ENCODE measurements at regions not wholly inside any gene's neighbourhood (a gene's known extent, or its start where the extent isn't known, plus 50 kb on each side); places are given as distances from the start of the nearest gene placed in this dataset.

DNA sequence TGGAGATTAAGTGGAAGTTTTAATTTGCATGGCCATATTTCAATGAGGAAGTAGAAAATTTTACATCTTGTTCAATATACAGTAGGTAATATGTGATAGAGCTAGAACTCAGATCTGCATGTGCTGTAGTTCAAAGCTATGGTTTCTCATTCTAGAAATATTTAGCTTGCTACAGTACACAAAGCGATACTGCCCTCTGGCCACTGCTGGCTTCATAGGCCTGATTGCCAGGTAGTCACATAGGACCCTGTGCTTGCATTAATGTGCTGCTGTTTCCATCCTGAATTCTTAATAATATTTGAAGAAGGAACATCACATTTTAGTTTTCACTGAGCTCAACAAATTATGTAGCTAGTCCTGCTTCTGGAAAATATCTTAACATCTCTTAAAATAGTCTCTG lies 87.0 kb downstream of the PLSCR2 start:
- no peak overlapping the region for H2AK5ac ChIP-seq (ENCODE audit: low read length)
- no peaks in the 10 kb centered on the region for H3K79me2 ChIP-seq (ENCODE audit: control insufficient read depth, insufficient read depth, low read length, poor library complexity)
- H3K4me2 ChIP-seq (ENCODE audit: low read length), result no peak overlapping the region
- H2BK5ac ChIP-seq (ENCODE audit: low read depth, low read length, poor library complexity), result no peak overlapping the region
- no peaks in the 10 kb centered on the region for H3K4me1 ChIP-seq (ENCODE audit: control insufficient read depth in 1 of 2, insufficient read depth in 2 of 2, low read length in 2 of 2)
- no peaks in the 10 kb centered on the region for H3K9me3 ChIP-seq (ENCODE audit: insufficient read depth, low read depth, low read length)
- H3K27ac ChIP-seq (ENCODE audit: low read depth, low read length), result no peak overlapping the region
- H3K18ac ChIP-seq (ENCODE audit: low read length), result no peak overlapping the region
- no peak overlapping the region for H2BK120ac ChIP-seq (ENCODE audit: insufficient read depth, low read length, poor library complexity)
- H3K79me1 ChIP-seq (ENCODE audit: low read length), result no peaks in the 10 kb centered on the region
- H2AFZ ChIP-seq (ENCODE audit: insufficient read depth, low read length, poor library complexity), result no peak overlapping the region
- peak in 1 of 2 donors; percentile 33 for DNase-seq
- H3K36me3 ChIP-seq (ENCODE audit: control insufficient read depth in 1 of 2, insufficient read depth in 2 of 2, low read length in 2 of 2), result no peaks in the 10 kb centered on the region
- H4K12ac ChIP-seq (ENCODE audit: low read depth, low read length), result no peak overlapping the region
- no peaks in the 10 kb centered on the region for H3K27me3 ChIP-seq (ENCODE audit: insufficient read depth, low read length)
- no peak overlapping the region for H2BK12ac ChIP-seq (ENCODE audit: low read length)
- no peak overlapping the region for H3K4me3 ChIP-seq (ENCODE audit: low read depth, low read length)
- H3K14ac ChIP-seq (ENCODE audit: low read length), result no peak overlapping the region
- H3K4ac ChIP-seq (ENCODE audit: low read depth, low read length), result no peak overlapping the region
- no CpG with 5 or more reads among the region's 1 CpG for WGBS (ENCODE audit: extremely low coverage, insufficient coverage, insufficient read length)
- no peak overlapping the region for H4K8ac ChIP-seq (ENCODE audit: low read depth, low read length)
- no peak overlapping the region for H4K91ac ChIP-seq (ENCODE audit: low read depth, low read length)
- no peak overlapping the region for H3K23ac ChIP-seq (ENCODE audit: low read length)
- H3K9ac ChIP-seq (ENCODE audit: low read length), result no peak overlapping the region

DNA sequence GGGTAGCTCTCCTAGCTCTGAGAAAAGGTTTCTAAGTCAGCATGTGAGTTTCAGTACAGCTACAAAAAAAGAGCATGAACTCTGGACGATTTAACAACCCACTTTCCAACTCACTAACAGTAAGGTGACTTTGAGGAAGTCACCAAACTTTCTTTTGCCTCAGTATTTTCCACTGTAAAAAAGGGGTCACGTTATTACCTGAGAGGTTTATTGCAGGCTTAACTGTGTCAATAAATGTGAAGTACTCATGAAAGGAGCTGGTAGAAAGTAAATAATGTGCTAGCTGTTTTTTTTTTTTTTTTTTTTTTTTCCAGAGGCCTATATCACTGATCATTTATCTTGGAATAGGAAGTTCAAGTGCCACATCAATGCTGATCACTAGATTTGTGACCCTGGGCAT lies 89.3 kb downstream of the PLSCR2 start:
- no peak for DNase-seq
- Histone ChIP-seq H3K9ac (ENCODE audit: low read length) (no peak overlapping the region), H4K91ac (ENCODE audit: low read depth, low read length) (no peak overlapping the region), H2AFZ (ENCODE audit: insufficient read depth, low read length, poor library complexity) (no peak overlapping the region), H3K79me2 (ENCODE audit: control insufficient read depth, insufficient read depth, low read length, poor library complexity) (no peaks in the 10 kb centered on the region), H3K4me1 (ENCODE audit: control insufficient read depth in 1 of 2, insufficient read depth in 2 of 2, low read length in 2 of 2) (no peaks in the 10 kb centered on the region), H3K27me3 (ENCODE audit: insufficient read depth, low read length) (no peaks in the 10 kb centered on the region), H3K36me3 (ENCODE audit: control insufficient read depth in 1 of 2, insufficient read depth in 2 of 2, low read length in 2 of 2) (no peaks in the 10 kb centered on the region), H3K4me3 (ENCODE audit: low read depth, low read length) (no peak overlapping the region), H2BK120ac (ENCODE audit: insufficient read depth, low read length, poor library complexity) (no peak overlapping the region), H2AK5ac (ENCODE audit: low read length) (no peak overlapping the region), H2BK12ac (ENCODE audit: low read length) (no peak overlapping the region), H4K12ac (ENCODE audit: low read depth, low read length) (no peak overlapping the region), H3K18ac (ENCODE audit: low read length) (no peak overlapping the region), H3K23ac (ENCODE audit: low read length) (no peak overlapping the region), H3K14ac (ENCODE audit: low read length) (no peak overlapping the region), H2BK5ac (ENCODE audit: low read depth, low read length, poor library complexity) (no peak overlapping the region), H3K4ac (ENCODE audit: low read depth, low read length) (no peak overlapping the region), H3K27ac (ENCODE audit: low read depth, low read length) (no peak overlapping the region), H3K4me2 (ENCODE audit: low read length) (no peak overlapping the region), H3K79me1 (ENCODE audit: low read length) (no peaks in the 10 kb centered on the region), H4K8ac (ENCODE audit: low read depth, low read length) (no peak overlapping the region), H3K9me3 (ENCODE audit: insufficient read depth, low read depth, low read length) (no peaks in the 10 kb centered on the region)
- no CpG with 5 or more reads among the region's 2 CpGs for WGBS (ENCODE audit: extremely low coverage, insufficient coverage, insufficient read length)

DNA sequence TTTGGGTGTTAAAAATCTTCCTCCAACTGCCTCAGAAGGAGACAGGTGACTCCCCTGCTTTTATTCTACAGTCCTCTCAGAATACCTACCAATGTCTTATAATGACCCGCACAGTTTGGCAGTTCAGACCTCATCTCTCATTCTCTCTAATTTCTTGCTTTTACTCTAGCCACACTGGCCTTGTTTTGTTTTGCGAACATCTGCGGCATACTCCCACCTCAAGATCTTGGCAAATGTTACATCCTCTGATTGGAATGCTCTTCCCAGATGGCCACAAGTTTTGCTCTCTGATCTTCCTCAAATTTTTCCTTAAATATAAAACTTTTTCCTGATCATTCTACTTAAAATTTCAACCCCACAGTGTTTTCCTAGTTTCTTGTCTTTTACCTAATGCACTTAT lies 94.1 kb downstream of the PLSCR2 start:
- H3K18ac ChIP-seq (ENCODE audit: low read length), result no peak overlapping the region
- H4K8ac ChIP-seq (ENCODE audit: low read depth, low read length), result no peak overlapping the region
- H3K79me2 ChIP-seq (ENCODE audit: control insufficient read depth, insufficient read depth, low read length, poor library complexity), result no peaks in the 10 kb centered on the region
- no peak for DNase-seq
- no peak overlapping the region for H3K14ac ChIP-seq (ENCODE audit: low read length)
- H3K4me3 ChIP-seq (ENCODE audit: low read depth, low read length), result no peak overlapping the region
- no peak overlapping the region for H2BK120ac ChIP-seq (ENCODE audit: insufficient read depth, low read length, poor library complexity)
- H3K4me2 ChIP-seq (ENCODE audit: low read length), result no peak overlapping the region
- H3K27me3 ChIP-seq (ENCODE audit: insufficient read depth, low read length), result no peaks in the 10 kb centered on the region
- H3K27ac ChIP-seq (ENCODE audit: low read depth, low read length), result no peak overlapping the region
- H3K4ac ChIP-seq (ENCODE audit: low read depth, low read length), result no peak overlapping the region
- H3K9me3 ChIP-seq (ENCODE audit: insufficient read depth, low read depth, low read length), result no peaks in the 10 kb centered on the region
- H3K9ac ChIP-seq (ENCODE audit: low read length), result no peak overlapping the region
- no peaks in the 10 kb centered on the region for H3K4me1 ChIP-seq (ENCODE audit: control insufficient read depth in 1 of 2, insufficient read depth in 2 of 2, low read length in 2 of 2)
- no peak overlapping the region for H3K23ac ChIP-seq (ENCODE audit: low read length)
- no peak overlapping the region for H4K12ac ChIP-seq (ENCODE audit: low read depth, low read length)
- H2AK5ac ChIP-seq (ENCODE audit: low read length), result no peak overlapping the region
- no peak overlapping the region for H2BK5ac ChIP-seq (ENCODE audit: low read depth, low read length, poor library complexity)
- no peak overlapping the region for H2AFZ ChIP-seq (ENCODE audit: insufficient read depth, low read length, poor library complexity)
- no CpG with 5 or more reads among the region's 3 CpGs for WGBS (ENCODE audit: extremely low coverage, insufficient coverage, insufficient read length)
- H3K36me3 ChIP-seq (ENCODE audit: control insufficient read depth in 1 of 2, insufficient read depth in 2 of 2, low read length in 2 of 2), result no peaks in the 10 kb centered on the region
- H3K79me1 ChIP-seq (ENCODE audit: low read length), result no peaks in the 10 kb centered on the region
- no peak overlapping the region for H2BK12ac ChIP-seq (ENCODE audit: low read length)
- H4K91ac ChIP-seq (ENCODE audit: low read depth, low read length), result no peak overlapping the region

DNA sequence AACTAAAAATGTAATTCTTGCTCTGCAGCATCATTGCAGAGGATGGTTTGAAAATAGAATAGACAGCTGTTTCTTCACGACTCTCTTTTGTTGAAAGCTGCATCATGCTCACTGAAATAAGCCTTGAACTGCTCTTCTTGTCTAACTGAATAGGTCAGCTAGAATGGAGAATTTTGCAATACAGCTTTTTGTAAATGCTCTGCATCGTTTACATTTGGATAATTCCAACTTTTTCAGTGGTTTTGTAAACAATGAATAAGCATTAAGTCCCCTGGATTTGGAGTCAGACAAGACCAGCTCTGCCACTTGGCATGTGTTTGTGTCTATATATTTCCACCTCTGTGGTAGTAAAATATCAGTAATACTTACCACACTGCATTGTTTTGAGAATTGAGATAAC lies 95.2 kb downstream of the PLSCR2 start:
- no peak overlapping the region for H2AFZ ChIP-seq (ENCODE audit: insufficient read depth, low read length, poor library complexity)
- no peak overlapping the region for H2BK5ac ChIP-seq (ENCODE audit: low read depth, low read length, poor library complexity)
- no peaks in the 10 kb centered on the region for H3K27me3 ChIP-seq (ENCODE audit: insufficient read depth, low read length)
- H3K4me2 ChIP-seq (ENCODE audit: low read length), result no peak overlapping the region
- H3K14ac ChIP-seq (ENCODE audit: low read length), result no peak overlapping the region
- H3K18ac ChIP-seq (ENCODE audit: low read length), result no peak overlapping the region
- H4K91ac ChIP-seq (ENCODE audit: low read depth, low read length), result no peak overlapping the region
- no peak overlapping the region for H2AK5ac ChIP-seq (ENCODE audit: low read length)
- no peak overlapping the region for H3K9ac ChIP-seq (ENCODE audit: low read length)
- no peak overlapping the region for H3K4me3 ChIP-seq (ENCODE audit: low read depth, low read length)
- H3K27ac ChIP-seq (ENCODE audit: low read depth, low read length), result no peak overlapping the region
- H3K4ac ChIP-seq (ENCODE audit: low read depth, low read length), result no peak overlapping the region
- H3K4me1 ChIP-seq (ENCODE audit: control insufficient read depth in 1 of 2, insufficient read depth in 2 of 2, low read length in 2 of 2), result no peaks in the 10 kb centered on the region
- H3K79me2 ChIP-seq (ENCODE audit: control insufficient read depth, insufficient read depth, low read length, poor library complexity), result no peaks in the 10 kb centered on the region
- DNase-seq, result peak in 1 of 2 donors; percentile 59
- H2BK120ac ChIP-seq (ENCODE audit: insufficient read depth, low read length, poor library complexity), result no peak overlapping the region
- H3K36me3 ChIP-seq (ENCODE audit: control insufficient read depth in 1 of 2, insufficient read depth in 2 of 2, low read length in 2 of 2), result no peaks in the 10 kb centered on the region
- H3K9me3 ChIP-seq (ENCODE audit: insufficient read depth, low read depth, low read length), result no peaks in the 10 kb centered on the region
- no peak overlapping the region for H4K12ac ChIP-seq (ENCODE audit: low read depth, low read length)
- no CpG with 5 or more reads among the region's 2 CpGs for WGBS (ENCODE audit: extremely low coverage, insufficient coverage, insufficient read length)
- no peak overlapping the region for H4K8ac ChIP-seq (ENCODE audit: low read depth, low read length)
- no peak overlapping the region for H3K23ac ChIP-seq (ENCODE audit: low read length)
- H2BK12ac ChIP-seq (ENCODE audit: low read length), result no peak overlapping the region
- no peaks in the 10 kb centered on the region for H3K79me1 ChIP-seq (ENCODE audit: low read length)
